GM23338 (cell line): ENCODE measurements at regions not wholly inside any gene's neighbourhood (a gene's known extent, or its start where the extent isn't known, plus 50 kb on each side); places are given as distances from the start of the nearest gene placed in this dataset.

Source experiments
- ATAC-seq: fragments of 200-7000 bp; cut with Tn5 transposase; 3 replicates; pipeline ENCODE4 v1.9.1; 2020
- DNase-seq: peaks from one replicate; pipeline ENCODE4 v3.0.0-alpha.2; 2015; ENCODE audit warnings: low spot score
- H2AFZ ChIP-seq: fragments of 200-600 bp; sonication (generic); 2 replicates; pipeline ENCODE4 v1.8.0; 2016; ENCODE audit warnings: antibody characterized with exemption, mild to moderate bottlenecking, moderate library complexity
- H3F3A ChIP-seq: fragments of 200-600 bp; sonication (generic); replicated peaks from 2 replicates; pipeline ENCODE4 v1.8.0; 2017; ENCODE audit warnings: antibody characterized with exemption, mixed run types, low read depth
- H3K27ac ChIP-seq: fragments of 200-600 bp; sonication (generic); 2 replicates; pipeline ENCODE4 v1.6.1; 2016; ENCODE audit warnings: low read depth
- H3K27me3 ChIP-seq: fragments of 200-600 bp; sonication (generic); 2 replicates; pipeline ENCODE4 v1.8.0; 2016; ENCODE audit warnings: mild to moderate bottlenecking, mixed run types, moderate library complexity; ENCODE audit not compliant: insufficient read depth
- H3K36me3 ChIP-seq: fragments of 200-600 bp; sonication (generic); 2 replicates; pipeline ENCODE4 v1.8.0; 2016; ENCODE audit warnings: mild to moderate bottlenecking; ENCODE audit not compliant: insufficient read depth
- H3K4me1 ChIP-seq: fragments of 200-600 bp; sonication (generic); 2 replicates; pipeline ENCODE4 v1.8.0; 2016; ENCODE audit warnings: mild to moderate bottlenecking, moderate library complexity; ENCODE audit not compliant: insufficient read depth
- H3K4me2 ChIP-seq: fragments of 200-600 bp; sonication (generic); 2 replicates; pipeline ENCODE4 v1.7.1; 2017; ENCODE audit warnings: mixed run types
- H3K4me3 ChIP-seq: fragments of 200-600 bp; sonication (generic); 2 replicates; pipeline ENCODE4 v1.6.1; 2016; ENCODE audit warnings: mixed run types
- H3K79me2 ChIP-seq: fragments of 200-600 bp; sonication (generic); replicated peaks from 2 replicates; pipeline ENCODE4 v1.8.0; 2017; ENCODE audit warnings: mild to moderate bottlenecking; ENCODE audit not compliant: insufficient read depth
- H3K9me2 ChIP-seq: fragments of 200-600 bp; sonication (generic); 2 replicates; pipeline ENCODE4 v1.8.0; 2017; ENCODE audit not compliant: insufficient read depth
- H4K20me1 ChIP-seq: fragments of 200-600 bp; sonication (generic); replicated peaks from 2 replicates; pipeline ENCODE4 v1.8.0; 2017; ENCODE audit warnings: mild to moderate bottlenecking; ENCODE audit not compliant: insufficient read depth
- H3K27ac Mint-ChIP-seq: 2 replicates; pipeline ENCODE4 v1.8.0; 2020; ENCODE audit warnings: inconsistent platforms, mild to moderate bottlenecking, moderate library complexity, mixed read lengths
- H3K27me3 Mint-ChIP-seq: 3 replicates; pipeline ENCODE4 v1.8.0; 2022; ENCODE audit warnings: low read depth, mild to moderate bottlenecking, moderate library complexity, mixed read lengths, inconsistent platforms; ENCODE audit not compliant: insufficient read depth, poor library complexity
- H3K36me3 Mint-ChIP-seq: 3 replicates; pipeline ENCODE4 v1.8.0; 2021; ENCODE audit warnings: low read depth, mild to moderate bottlenecking, inconsistent platforms, moderate library complexity, mixed read lengths
- H3K4me1 Mint-ChIP-seq: 3 replicates; pipeline ENCODE4 v1.8.0; 2020; ENCODE audit warnings: mild to moderate bottlenecking, inconsistent platforms, mixed read lengths
- H3K4me3 Mint-ChIP-seq: 3 replicates; pipeline ENCODE4 v1.8.0; 2021; ENCODE audit warnings: moderate library complexity, mild to moderate bottlenecking, inconsistent platforms, mixed read lengths
- H3K9me3 Mint-ChIP-seq: 3 replicates; pipeline ENCODE4 v1.8.0; 2020; ENCODE audit warnings: moderate library complexity, mild to moderate bottlenecking, inconsistent platforms, mixed read lengths
- EZH2 ChIP-seq: fragments of 200-600 bp; sonication (generic); IDR thresholded peaks from one replicate; pipeline ENCODE4 v1.8.0; 2017; ENCODE audit warnings: antibody characterized with exemption, mild to moderate bottlenecking, low read depth; ENCODE audit not compliant: unreplicated experiment
- JUNB ChIP-seq: IDR thresholded peaks from one replicate; pipeline ENCODE4 v1.6.1; 2016; ENCODE audit warnings: antibody characterized with exemption; ENCODE audit not compliant: unreplicated experiment
- NANOG ChIP-seq: IDR thresholded peaks from 2 replicates; pipeline ENCODE4 v1.6.1; 2016; ENCODE audit warnings: antibody characterized with exemption, borderline replicate concordance
- ZNF114 ChIP-seq: fragments of 250-450 bp; sonication (Bioruptor Pico); IDR thresholded peaks from 2 replicates; pipeline ENCODE4 v1.5.0; 2020; ENCODE audit warnings: mild to moderate bottlenecking, moderate library complexity
- TF ChIP-seq, protein P1 (sequence below), 2 experiments: fragments of 200-600 bp in 1 of 2; sonication (generic) in 1 of 2; conservative IDR thresholded peaks; 2 replicates each; pipeline versions ENCODE4 v1.5.1 to v1.6.1; 2016 to 2017; ENCODE audit warnings: antibody characterized with exemption in 2 of 2, low read depth in 2 of 2, mild to moderate bottlenecking in 2 of 2, moderate library complexity in 1 of 2
- TF ChIP-seq, protein P2 (sequence below): fragments of 250-450 bp; sonication (Bioruptor Pico); IDR thresholded peaks from 2 replicates; pipeline ENCODE4 v1.5.0; 2020; ENCODE audit warnings: mild to moderate bottlenecking, moderate library complexity

DNA sequence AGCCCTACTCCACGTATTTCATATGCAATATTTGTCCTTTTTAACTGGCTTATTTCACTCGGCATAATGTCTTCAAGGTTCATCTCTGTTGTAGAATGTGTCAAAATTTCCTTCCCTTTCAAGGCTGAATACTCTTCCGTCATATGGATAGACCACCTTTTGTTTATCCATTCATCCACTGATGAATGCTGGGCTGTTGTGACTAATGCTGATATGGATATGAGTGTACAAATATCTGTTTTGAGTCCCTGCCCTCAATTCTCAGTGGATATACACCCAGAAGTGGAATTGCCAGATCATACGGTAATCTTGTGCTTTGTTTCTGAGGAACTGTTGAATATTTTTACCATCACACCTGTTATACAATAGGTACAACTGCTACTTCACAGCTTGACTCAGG is 155.2 kb upstream of the IRF2BP2 start (continued):
- TF ChIP-seq, protein P1, sequence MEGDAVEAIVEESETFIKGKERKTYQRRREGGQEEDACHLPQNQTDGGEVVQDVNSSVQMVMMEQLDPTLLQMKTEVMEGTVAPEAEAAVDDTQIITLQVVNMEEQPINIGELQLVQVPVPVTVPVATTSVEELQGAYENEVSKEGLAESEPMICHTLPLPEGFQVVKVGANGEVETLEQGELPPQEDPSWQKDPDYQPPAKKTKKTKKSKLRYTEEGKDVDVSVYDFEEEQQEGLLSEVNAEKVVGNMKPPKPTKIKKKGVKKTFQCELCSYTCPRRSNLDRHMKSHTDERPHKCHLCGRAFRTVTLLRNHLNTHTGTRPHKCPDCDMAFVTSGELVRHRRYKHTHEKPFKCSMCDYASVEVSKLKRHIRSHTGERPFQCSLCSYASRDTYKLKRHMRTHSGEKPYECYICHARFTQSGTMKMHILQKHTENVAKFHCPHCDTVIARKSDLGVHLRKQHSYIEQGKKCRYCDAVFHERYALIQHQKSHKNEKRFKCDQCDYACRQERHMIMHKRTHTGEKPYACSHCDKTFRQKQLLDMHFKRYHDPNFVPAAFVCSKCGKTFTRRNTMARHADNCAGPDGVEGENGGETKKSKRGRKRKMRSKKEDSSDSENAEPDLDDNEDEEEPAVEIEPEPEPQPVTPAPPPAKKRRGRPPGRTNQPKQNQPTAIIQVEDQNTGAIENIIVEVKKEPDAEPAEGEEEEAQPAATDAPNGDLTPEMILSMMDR (conservative IDR thresholded peaks at IDR 0.05; ENCODE audit: low read depth in 2 of 2): no peak
- TF ChIP-seq, protein P2, sequence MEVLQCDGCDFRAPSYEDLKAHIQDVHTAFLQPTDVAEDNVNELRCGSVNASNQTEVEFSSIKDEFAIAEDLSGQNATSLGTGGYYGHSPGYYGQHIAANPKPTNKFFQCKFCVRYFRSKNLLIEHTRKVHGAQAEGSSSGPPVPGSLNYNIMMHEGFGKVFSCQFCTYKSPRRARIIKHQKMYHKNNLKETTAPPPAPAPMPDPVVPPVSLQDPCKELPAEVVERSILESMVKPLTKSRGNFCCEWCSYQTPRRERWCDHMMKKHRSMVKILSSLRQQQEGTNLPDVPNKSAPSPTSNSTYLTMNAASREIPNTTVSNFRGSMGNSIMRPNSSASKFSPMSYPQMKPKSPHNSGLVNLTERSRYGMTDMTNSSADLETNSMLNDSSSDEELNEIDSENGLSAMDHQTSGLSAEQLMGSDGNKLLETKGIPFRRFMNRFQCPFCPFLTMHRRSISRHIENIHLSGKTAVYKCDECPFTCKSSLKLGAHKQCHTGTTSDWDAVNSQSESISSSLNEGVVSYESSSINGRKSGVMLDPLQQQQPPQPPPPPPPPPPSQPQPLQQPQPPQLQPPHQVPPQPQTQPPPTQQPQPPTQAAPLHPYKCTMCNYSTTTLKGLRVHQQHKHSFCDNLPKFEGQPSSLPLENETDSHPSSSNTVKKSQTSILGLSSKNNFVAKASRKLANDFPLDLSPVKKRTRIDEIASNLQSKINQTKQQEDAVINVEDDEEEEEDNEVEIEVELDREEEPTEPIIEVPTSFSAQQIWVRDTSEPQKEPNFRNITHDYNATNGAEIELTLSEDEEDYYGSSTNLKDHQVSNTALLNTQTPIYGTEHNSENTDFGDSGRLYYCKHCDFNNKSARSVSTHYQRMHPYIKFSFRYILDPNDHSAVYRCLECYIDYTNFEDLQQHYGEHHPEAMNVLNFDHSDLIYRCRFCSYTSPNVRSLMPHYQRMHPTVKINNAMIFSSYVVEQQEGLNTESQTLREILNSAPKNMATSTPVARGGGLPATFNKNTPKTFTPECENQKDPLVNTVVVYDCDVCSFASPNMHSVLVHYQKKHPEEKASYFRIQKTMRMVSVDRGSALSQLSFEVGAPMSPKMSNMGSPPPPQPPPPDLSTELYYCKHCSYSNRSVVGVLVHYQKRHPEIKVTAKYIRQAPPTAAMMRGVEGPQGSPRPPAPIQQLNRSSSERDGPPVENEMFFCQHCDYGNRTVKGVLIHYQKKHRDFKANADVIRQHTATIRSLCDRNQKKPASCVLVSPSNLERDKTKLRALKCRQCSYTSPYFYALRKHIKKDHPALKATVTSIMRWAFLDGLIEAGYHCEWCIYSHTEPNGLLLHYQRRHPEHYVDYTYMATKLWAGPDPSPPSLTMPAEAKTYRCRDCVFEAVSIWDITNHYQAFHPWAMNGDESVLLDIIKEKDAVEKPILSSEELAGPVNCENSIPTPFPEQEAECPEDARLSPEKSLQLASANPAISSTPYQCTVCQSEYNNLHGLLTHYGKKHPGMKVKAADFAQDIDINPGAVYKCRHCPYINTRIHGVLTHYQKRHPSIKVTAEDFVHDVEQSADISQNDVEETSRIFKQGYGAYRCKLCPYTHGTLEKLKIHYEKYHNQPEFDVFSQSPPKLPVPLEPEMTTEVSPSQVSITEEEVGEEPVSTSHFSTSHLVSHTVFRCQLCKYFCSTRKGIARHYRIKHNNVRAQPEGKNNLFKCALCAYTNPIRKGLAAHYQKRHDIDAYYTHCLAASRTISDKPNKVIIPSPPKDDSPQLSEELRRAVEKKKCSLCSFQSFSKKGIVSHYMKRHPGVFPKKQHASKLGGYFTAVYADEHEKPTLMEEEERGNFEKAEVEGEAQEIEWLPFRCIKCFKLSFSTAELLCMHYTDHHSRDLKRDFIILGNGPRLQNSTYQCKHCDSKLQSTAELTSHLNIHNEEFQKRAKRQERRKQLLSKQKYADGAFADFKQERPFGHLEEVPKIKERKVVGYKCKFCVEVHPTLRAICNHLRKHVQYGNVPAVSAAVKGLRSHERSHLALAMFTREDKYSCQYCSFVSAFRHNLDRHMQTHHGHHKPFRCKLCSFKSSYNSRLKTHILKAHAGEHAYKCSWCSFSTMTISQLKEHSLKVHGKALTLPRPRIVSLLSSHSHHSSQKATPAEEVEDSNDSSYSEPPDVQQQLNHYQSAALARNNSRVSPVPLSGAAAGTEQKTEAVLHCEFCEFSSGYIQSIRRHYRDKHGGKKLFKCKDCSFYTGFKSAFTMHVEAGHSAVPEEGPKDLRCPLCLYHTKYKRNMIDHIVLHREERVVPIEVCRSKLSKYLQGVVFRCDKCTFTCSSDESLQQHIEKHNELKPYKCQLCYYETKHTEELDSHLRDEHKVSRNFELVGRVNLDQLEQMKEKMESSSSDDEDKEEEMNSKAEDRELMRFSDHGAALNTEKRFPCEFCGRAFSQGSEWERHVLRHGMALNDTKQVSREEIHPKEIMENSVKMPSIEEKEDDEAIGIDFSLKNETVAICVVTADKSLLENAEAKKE (CRISPR knock-in tag): no peak

DNA sequence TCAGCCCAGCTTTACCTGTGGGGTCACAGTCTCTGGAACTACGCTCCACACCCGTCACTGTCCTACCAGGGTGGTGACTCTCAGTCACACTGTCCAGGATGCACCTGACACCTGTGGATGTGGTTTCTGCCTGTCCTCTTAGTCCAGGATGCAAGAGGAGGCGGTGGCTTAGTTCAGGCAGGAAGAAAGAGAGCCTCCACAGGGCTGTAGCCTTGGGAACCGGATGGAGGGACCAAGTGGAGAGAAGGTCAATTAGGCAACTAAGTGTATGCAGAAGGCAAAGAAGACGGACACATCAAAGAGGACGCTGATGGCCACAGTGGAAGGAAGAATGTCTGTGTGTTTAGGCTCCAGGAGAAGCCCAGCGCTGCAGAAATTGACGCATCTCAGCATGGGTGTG is 153.9 kb upstream of the IRF2BP2 start:
- Histone ChIP-seq H3K27me3 (no peaks in the 10 kb centered on the region), H2AFZ (no peak overlapping the region), H3K4me2 (no peak overlapping the region), H3K4me1 (peaks cover 6% of the 10 kb centered on the region; the same call in 1 of the 2 replicates), H3K79me2 (no peaks in the 10 kb centered on the region), H3K9me2 (peaks cover 10% of the 10 kb centered on the region), H4K20me1 (no peaks in the 10 kb centered on the region), H3F3A (no peaks in the 10 kb centered on the region), H3K27ac (no peak overlapping the region), H3K36me3 (no peaks in the 10 kb centered on the region), H3K4me3 (no peak overlapping the region)
- Mint-ChIP-seq H3K27me3 (peaks cover 17% of the 10 kb centered on the region), H3K27ac (no peak overlapping the region), H3K4me3 (no peak overlapping the region), H3K4me1 (peaks cover 11% of the 10 kb centered on the region), H3K9me3 (0 out of 3 replicates have a peak, but pooled peaks cover 4% of the 10 kb centered on the region), H3K36me3 (no peaks in the 10 kb centered on the region)
- DNase-seq: no peak
- ATAC-seq: no peak
- no peak for TF ChIP-seq ZNF114 (CRISPR knock-in tag)
- no peak for TF ChIP-seq JUNB
- TF ChIP-seq, protein P2 (CRISPR knock-in tag): no peak
- TF ChIP-seq NANOG: no peak
- no peak for TF ChIP-seq EZH2
